Liver (tissue), 8 donors: ENCODE measurements at regions not wholly inside any gene's neighbourhood (a gene's known extent, or its start where the extent isn't known, plus 50 kb on each side); places are given as distances from the start of the nearest gene placed in this dataset.

Source experiments
- DNase-seq: peaks from one replicate; pipeline ENCODE4 v3.0.0-alpha.2; 2017; ENCODE audit warnings: low spot score
- H3K27ac ChIP-seq, 2 donors: one replicate each; pipeline ENCODE4 v1.7.0; 2013; ENCODE audit warnings: inconsistent platforms in 2 of 2, low read length in 2 of 2, control low read depth in 1 of 2, low read depth in 1 of 2, mild to moderate bottlenecking in 1 of 2
- H3K27me3 ChIP-seq, 4 donors: one replicate each; pipeline versions ENCODE4 v1.6.1 to v1.7.0; 2013; ENCODE audit warnings: low read length in 3 of 4, inconsistent platforms in 1 of 4, mild to moderate bottlenecking in 1 of 4, moderate library complexity in 1 of 4; ENCODE audit not compliant: control insufficient read depth in 4 of 4, insufficient read depth in 4 of 4
- H3K36me3 ChIP-seq, 4 donors: one replicate each; pipeline versions ENCODE4 v1.6.1 to v1.7.0; 2013; ENCODE audit warnings: low read length in 3 of 4, mild to moderate bottlenecking in 3 of 4, low read depth in 1 of 4, moderate library complexity in 1 of 4; ENCODE audit not compliant: control insufficient read depth in 4 of 4, insufficient read depth in 3 of 4
- H3K4me1 ChIP-seq, 4 donors: one replicate each; pipeline versions ENCODE4 v1.6.1 to v1.7.0; 2013; ENCODE audit warnings: low read length in 3 of 4, mild to moderate bottlenecking in 3 of 4, moderate library complexity in 1 of 4; ENCODE audit not compliant: control insufficient read depth in 4 of 4, insufficient read depth in 4 of 4
- H3K4me3 ChIP-seq, 3 donors: one replicate each; pipeline versions ENCODE4 v1.6.1 to v1.7.0; 2013; ENCODE audit warnings: low read length in 3 of 3, control low read depth in 1 of 3, low read depth in 1 of 3, mild to moderate bottlenecking in 1 of 3
- H3K9ac ChIP-seq, 2 donors: one replicate each; pipeline ENCODE4 v1.7.0; 2013; ENCODE audit warnings: low read length in 2 of 2, mild to moderate bottlenecking in 2 of 2, moderate library complexity in 2 of 2, control low read depth in 1 of 2, low read depth in 1 of 2
- H3K9me3 ChIP-seq, 4 donors: one replicate each; pipeline versions ENCODE4 v1.6.1 to v1.7.0; 2013; ENCODE audit warnings: low read length in 3 of 4; ENCODE audit not compliant: control insufficient read depth in 4 of 4
- EGR1 ChIP-seq, 2 donors: IDR thresholded peaks; 2 replicates each; pipeline ENCODE4 v1.6.1; 2016 to 2018; ENCODE audit warnings: antibody characterized with exemption in 2 of 2, low read depth in 2 of 2
- FOXA2 ChIP-seq: IDR thresholded peaks from 2 replicates; pipeline ENCODE4 v1.6.1; 2016; ENCODE audit warnings: antibody characterized with exemption
- GABPA ChIP-seq, 2 donors: IDR thresholded peaks in 1 of 2; conservative IDR thresholded peaks in 1 of 2; 2 replicates each; pipeline ENCODE4 v1.6.1; 2016; ENCODE audit warnings: antibody characterized with exemption in 2 of 2, mild to moderate bottlenecking in 1 of 2, moderate library complexity in 1 of 2
- HNF4A ChIP-seq, 2 donors: conservative IDR thresholded peaks; 2 replicates each; pipeline ENCODE4 v1.6.1; 2016; ENCODE audit warnings: antibody characterized with exemption in 2 of 2, mild to moderate bottlenecking in 2 of 2
- HNF4G ChIP-seq: IDR thresholded peaks from 2 replicates; pipeline ENCODE4 v1.6.1; 2016; ENCODE audit warnings: antibody characterized with exemption
- JUND ChIP-seq, 2 donors: IDR thresholded peaks; 2 replicates each; pipeline ENCODE4 v1.6.1; 2016; ENCODE audit warnings: antibody characterized with exemption in 2 of 2
- NR2F2 ChIP-seq: IDR thresholded peaks from 2 replicates; pipeline ENCODE4 v1.6.1; 2016; ENCODE audit warnings: antibody characterized with exemption
- RAD21 ChIP-seq, 2 donors: IDR thresholded peaks; 2 replicates each; pipeline ENCODE4 v1.6.1; 2016; ENCODE audit warnings: antibody characterized with exemption in 2 of 2, mild to moderate bottlenecking in 2 of 2
- REST ChIP-seq: IDR thresholded peaks from 2 replicates; pipeline ENCODE4 v1.6.1; 2016; ENCODE audit warnings: antibody characterized with exemption, mild to moderate bottlenecking
- RXRA ChIP-seq, 2 donors: IDR thresholded peaks; 2 replicates each; pipeline ENCODE4 v1.6.1; 2017 to 2018; ENCODE audit warnings: antibody characterized with exemption in 2 of 2, mild to moderate bottlenecking in 1 of 2
- SP1 ChIP-seq: IDR thresholded peaks from 2 replicates; pipeline ENCODE4 v1.6.1; 2018; ENCODE audit warnings: antibody characterized with exemption, mild to moderate bottlenecking
- TAF1 ChIP-seq: conservative IDR thresholded peaks from 2 replicates; pipeline ENCODE4 v1.6.1; 2016; ENCODE audit warnings: antibody characterized with exemption, mild to moderate bottlenecking
- YY1 ChIP-seq: IDR thresholded peaks from 2 replicates; pipeline ENCODE4 v1.6.1; 2016; ENCODE audit warnings: antibody characterized with exemption, mild to moderate bottlenecking
- ZBTB33 ChIP-seq: IDR thresholded peaks from 2 replicates; pipeline ENCODE4 v1.6.1; 2016; ENCODE audit warnings: antibody characterized with exemption
- WGBS: extraction: QIAGEN DNeasy Blood & Tissue Kit; methylation state at CpG from one replicate; pipeline ENCODE4 v1.1.7; 2013; 5-methylcytosine and 5-hydroxymethylcytosine counted together
- TF ChIP-seq, protein P1 (sequence below): IDR thresholded peaks from 2 replicates; pipeline ENCODE4 v1.6.1; 2016; ENCODE audit warnings: antibody characterized with exemption
- TF ChIP-seq, protein P2 (sequence below): fragments of 150-350 bp; IDR thresholded peaks from 2 replicates; pipeline ENCODE4 v1.5.1; 2017; ENCODE audit warnings: improper control_type of control experiment, low read depth, low read length; ENCODE audit not compliant: missing input control
- TF ChIP-seq, protein P3 (sequence below): IDR thresholded peaks from 2 replicates; pipeline ENCODE4 v1.6.1; 2016; ENCODE audit warnings: antibody characterized with exemption
- donor health status: healthy.
- donor health status: healthy.
- donor health status: healthy.
- donor health status: healthy.
- donor health status: healthy.

DNA sequence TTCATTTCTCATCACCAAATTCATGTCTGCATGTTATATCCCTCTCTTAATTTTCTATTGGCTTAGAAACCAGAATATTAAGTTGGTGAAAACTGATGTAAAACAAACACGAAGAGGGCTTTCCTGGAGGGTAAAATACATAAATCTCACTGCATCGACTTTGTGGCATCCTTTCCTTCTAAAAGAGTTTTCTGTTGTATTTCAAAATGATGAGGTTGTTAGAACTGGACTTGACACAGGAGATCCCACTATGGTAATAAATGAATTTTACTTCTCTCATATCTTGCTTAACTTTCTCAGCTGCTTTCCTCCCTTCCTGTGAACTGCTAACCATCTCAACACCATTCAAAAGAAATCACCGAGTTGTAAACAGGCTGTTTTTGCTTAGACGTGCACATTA, 162.0 kb upstream of the TRPC7 start:
- Histone ChIP-seq H3K9ac (no peak overlapping the region), H3K27me3 (no peaks in the 10 kb centered on the region), H3K9me3 (no peaks in the 10 kb centered on the region), H3K4me1 (no peaks in the 10 kb centered on the region), H3K36me3 (no peaks in the 10 kb centered on the region), H3K4me3 (no peak overlapping the region), H3K27ac (no peak overlapping the region)
- no peak for DNase-seq
- TF ChIP-seq, protein P1, sequence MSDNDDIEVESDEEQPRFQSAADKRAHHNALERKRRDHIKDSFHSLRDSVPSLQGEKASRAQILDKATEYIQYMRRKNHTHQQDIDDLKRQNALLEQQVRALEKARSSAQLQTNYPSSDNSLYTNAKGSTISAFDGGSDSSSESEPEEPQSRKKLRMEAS, result no peak
- no peak for TF ChIP-seq HNF4A (conservative IDR thresholded peaks at IDR 0.05)
- no peak for TF ChIP-seq RXRA (IDR thresholded peaks at IDR 0.05)
- no peak for TF ChIP-seq GABPA (IDR thresholded peaks at IDR 0.05 in 1 of 2, conservative IDR thresholded peaks at IDR 0.05 in 1 of 2)
- TF ChIP-seq EGR1 (IDR thresholded peaks at IDR 0.05; ENCODE audit: low read depth in 2 of 2), result no peak
- no peak for TF ChIP-seq JUND (IDR thresholded peaks at IDR 0.05)
- TF ChIP-seq ZBTB33, result no peak
- TF ChIP-seq, protein P2, sequence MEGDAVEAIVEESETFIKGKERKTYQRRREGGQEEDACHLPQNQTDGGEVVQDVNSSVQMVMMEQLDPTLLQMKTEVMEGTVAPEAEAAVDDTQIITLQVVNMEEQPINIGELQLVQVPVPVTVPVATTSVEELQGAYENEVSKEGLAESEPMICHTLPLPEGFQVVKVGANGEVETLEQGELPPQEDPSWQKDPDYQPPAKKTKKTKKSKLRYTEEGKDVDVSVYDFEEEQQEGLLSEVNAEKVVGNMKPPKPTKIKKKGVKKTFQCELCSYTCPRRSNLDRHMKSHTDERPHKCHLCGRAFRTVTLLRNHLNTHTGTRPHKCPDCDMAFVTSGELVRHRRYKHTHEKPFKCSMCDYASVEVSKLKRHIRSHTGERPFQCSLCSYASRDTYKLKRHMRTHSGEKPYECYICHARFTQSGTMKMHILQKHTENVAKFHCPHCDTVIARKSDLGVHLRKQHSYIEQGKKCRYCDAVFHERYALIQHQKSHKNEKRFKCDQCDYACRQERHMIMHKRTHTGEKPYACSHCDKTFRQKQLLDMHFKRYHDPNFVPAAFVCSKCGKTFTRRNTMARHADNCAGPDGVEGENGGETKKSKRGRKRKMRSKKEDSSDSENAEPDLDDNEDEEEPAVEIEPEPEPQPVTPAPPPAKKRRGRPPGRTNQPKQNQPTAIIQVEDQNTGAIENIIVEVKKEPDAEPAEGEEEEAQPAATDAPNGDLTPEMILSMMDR, result no peak
- WGBS, result 49% methylated on average over 4 of the region's 4 CpGs

GRCh38 chr5:136526791-136527190, 161.4 kb upstream of the TRPC7 start:
- Histone ChIP-seq H3K4me3 (no peak overlapping the region), H3K9me3 (no peaks in the 10 kb centered on the region), H3K9ac (no peak overlapping the region), H3K27ac (no peak overlapping the region), H3K27me3 (no peaks in the 10 kb centered on the region), H3K4me1 (no peaks in the 10 kb centered on the region), H3K36me3 (no peaks in the 10 kb centered on the region)
- 56% methylated on average over 5 of the region's 5 CpGs for WGBS
- TF ChIP-seq NR2F2 (no peak), JUND (IDR thresholded peaks at IDR 0.05) (no peak), SP1 (no peak), REST (no peak), GABPA (IDR thresholded peaks at IDR 0.05 in 1 of 2, conservative IDR thresholded peaks at IDR 0.05 in 1 of 2) (no peak), HNF4A (conservative IDR thresholded peaks at IDR 0.05) (no peak), RAD21 (IDR thresholded peaks at IDR 0.05) (no peak), YY1 (no peak), EGR1 (IDR thresholded peaks at IDR 0.05; ENCODE audit: low read depth in 2 of 2) (no peak), HNF4G (no peak), ZBTB33 (no peak), TAF1 (no peak), FOXA2 (no peak)
- TF ChIP-seq, protein P2, result no peak
- TF ChIP-seq, protein P1, result no peak
- TF ChIP-seq, protein P3, sequence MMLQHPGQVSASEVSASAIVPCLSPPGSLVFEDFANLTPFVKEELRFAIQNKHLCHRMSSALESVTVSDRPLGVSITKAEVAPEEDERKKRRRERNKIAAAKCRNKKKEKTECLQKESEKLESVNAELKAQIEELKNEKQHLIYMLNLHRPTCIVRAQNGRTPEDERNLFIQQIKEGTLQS, result no peak
- no peak for DNase-seq
